BE2C (cell line): ENCODE measurements at regions not wholly inside any gene's neighbourhood (a gene's known extent, or its start where the extent isn't known, plus 50 kb on each side); places are given as distances from the start of the nearest gene placed in this dataset.

Source experiments
- DNase-seq: peaks from one replicate; pipeline ENCODE4 v3.0.0-alpha.2; 2020
- H3K27me3 ChIP-seq: fragments of 250-450 bp; sonication (Bioruptor Pico); 2 replicates; pipeline ENCODE4 v1.5.1; 2020; ENCODE audit warnings: mild to moderate bottlenecking
- H3K36me3 ChIP-seq: fragments of 250-450 bp; sonication (Bioruptor Pico); 2 replicates; pipeline ENCODE4 v1.5.1; 2020; ENCODE audit warnings: mild to moderate bottlenecking
- H3K4me1 ChIP-seq: fragments of 250-450 bp; sonication (Bioruptor Pico); 2 replicates; pipeline ENCODE4 v1.5.1; 2020
- H3K4me3 ChIP-seq: 2 replicates; pipeline ENCODE4 v1.5.1; 2011; ENCODE audit warnings: low read depth, low read length
- H3K9me3 ChIP-seq: fragments of 250-450 bp; sonication (Bioruptor Pico); 2 replicates; pipeline ENCODE4 v1.5.1; 2020
- CTCF ChIP-seq: IDR thresholded peaks from 2 replicates; pipeline ENCODE4 v1.5.1; 2012; ENCODE audit warnings: mild to moderate bottlenecking, low read depth, low read length

GRCh38 chr6:134735461-134735860, 214.4 kb downstream of the ALDH8A1 start:
- no peaks in the 10 kb centered on the region for H3K36me3 ChIP-seq
- DNase-seq: no peak
- no peaks in the 10 kb centered on the region for H3K27me3 ChIP-seq
- no peak for TF ChIP-seq CTCF
- no peaks in the 10 kb centered on the region for H3K9me3 ChIP-seq
- H3K4me3 ChIP-seq: no peak overlapping the region
- peaks cover 17% of the 10 kb centered on the region for H3K4me1 ChIP-seq

GRCh38 chr6:134734312-134734869, 215.5 kb downstream of the ALDH8A1 start:
- no peak for TF ChIP-seq CTCF
- peaks cover 18% of the 10 kb centered on the region for H3K4me1 ChIP-seq
- H3K36me3 ChIP-seq: no peaks in the 10 kb centered on the region

GRCh38 chr6:134733801-134734200, 216.1 kb downstream of the ALDH8A1 start:
- peaks cover 19% of the 10 kb centered on the region for H3K4me1 ChIP-seq
- no peak for DNase-seq

More at GRCh38 chr6:134734312-134734869, 215.5 kb downstream of the ALDH8A1 start:
- no peaks in the 10 kb centered on the region for H3K9me3 ChIP-seq
- DNase-seq: no peak
- no peak overlapping the region for H3K4me3 ChIP-seq
- no peaks in the 10 kb centered on the region for H3K27me3 ChIP-seq

GRCh38 chr6:134732763-134733162, 217.1 kb downstream of the ALDH8A1 start:
- no peak for DNase-seq
- no peaks in the 10 kb centered on the region for H3K27me3 ChIP-seq
- no peak for TF ChIP-seq CTCF

More at GRCh38 chr6:134733801-134734200, 216.1 kb downstream of the ALDH8A1 start:
- no peak for TF ChIP-seq CTCF
- Histone ChIP-seq H3K36me3 (no peaks in the 10 kb centered on the region), H3K9me3 (no peaks in the 10 kb centered on the region), H3K4me3 (no peak overlapping the region), H3K27me3 (no peaks in the 10 kb centered on the region)

GRCh38 chr6:134731615-134732014, 218.3 kb downstream of the ALDH8A1 start:
- DNase-seq: no peak
- Histone ChIP-seq H3K36me3 (no peaks in the 10 kb centered on the region), H3K27me3 (no peaks in the 10 kb centered on the region), H3K9me3 (no peaks in the 10 kb centered on the region), H3K4me1 (peaks cover 16% of the 10 kb centered on the region), H3K4me3 (no peak overlapping the region)
- TF ChIP-seq CTCF: no peak

More at GRCh38 chr6:134732763-134733162, 217.1 kb downstream of the ALDH8A1 start:
- Histone ChIP-seq H3K9me3 (no peaks in the 10 kb centered on the region), H3K4me3 (no peak overlapping the region), H3K4me1 (peaks cover 19% of the 10 kb centered on the region), H3K36me3 (no peaks in the 10 kb centered on the region)

- Histone ChIP-seq H3K4me3 (peak overlapping the region; percentile 5; the same call in 1 of the 2 replicates), H3K4me1 (peaks cover 12% of the 10 kb centered on the region), H3K9me3 (no peaks in the 10 kb centered on the region), H3K36me3 (no peaks in the 10 kb centered on the region), H3K27me3 (no peaks in the 10 kb centered on the region)
- peak; percentile 13; the same call in 1 of the 2 replicates for TF ChIP-seq CTCF
- peak; percentile 44 for DNase-seq
Observed at GRCh38 chr6:134730013-134730412, 219.9 kb downstream of the ALDH8A1 start.
